CD1c-positive myeloid dendritic cell (primary cell): ENCODE measurements at regions not wholly inside any gene's neighbourhood (a gene's known extent, or its start where the extent isn't known, plus 50 kb on each side); places are given as distances from the start of the nearest gene placed in this dataset.
A peak's percentile ranks its signal among the peaks of the same experiment; 100 is the strongest.
"Not testable (repeated sequence)": the region's sequence is repeated elsewhere in the genome, so short reads cannot be mapped to it uniquely, and the experiment has no call there.

Experiments
- DNase-seq: peaks from one replicate; pipeline ENCODE4 v3.0.0-alpha.2; 2016; ENCODE audit errors: extremely low spot score

- DNase-seq, result no peak
These were observed 59.7 kb downstream of the GPX5 start for GRCh38 chr6:28585335-28585734.

- no peak for DNase-seq
These were observed 60.6 kb downstream of the GPX5 start for GRCh38 chr6:28586324-28586723.

- peak; percentile 3 for DNase-seq
These were observed 61.5 kb downstream of the GPX5 start for GRCh38 chr6:28586962-28587745.

DNA sequence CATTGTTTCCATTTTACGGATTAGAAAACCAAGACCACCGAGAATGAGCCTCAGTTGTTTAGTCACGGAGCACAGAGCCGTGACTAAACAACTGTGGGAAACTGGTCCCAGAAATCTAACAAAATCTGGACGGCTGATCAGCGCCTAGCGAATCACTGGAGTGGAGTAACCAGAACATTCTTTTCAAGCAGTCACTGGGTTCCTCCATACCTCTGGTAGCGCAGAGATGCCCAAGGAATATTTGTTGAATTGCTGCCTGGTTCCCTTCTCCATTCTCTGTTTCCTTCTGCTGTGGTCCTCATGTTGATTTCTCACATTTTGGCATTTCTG, 62.0 kb downstream of the GPX5 start:
- no peak for DNase-seq

DNA sequence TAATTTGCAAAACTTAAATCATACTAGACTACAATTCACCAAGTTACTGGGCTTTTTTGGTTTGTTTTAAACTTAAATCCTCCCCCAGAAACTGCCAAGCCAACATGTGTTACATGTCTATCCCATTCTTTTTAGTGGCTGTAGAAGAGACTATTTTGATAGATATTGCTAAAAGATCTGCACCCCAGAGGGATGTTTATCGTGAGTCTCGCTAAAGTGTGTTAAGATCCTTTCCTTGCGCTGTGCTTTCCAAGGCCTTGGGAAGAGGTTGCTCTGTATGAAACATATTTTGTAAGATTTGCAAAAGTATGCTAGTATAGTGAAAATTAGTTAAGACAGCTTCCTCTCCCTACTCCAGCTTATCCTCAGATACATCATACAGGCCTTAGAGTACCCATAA, 63.0 kb downstream of the GPX5 start:
- DNase-seq, result no peak

DNA sequence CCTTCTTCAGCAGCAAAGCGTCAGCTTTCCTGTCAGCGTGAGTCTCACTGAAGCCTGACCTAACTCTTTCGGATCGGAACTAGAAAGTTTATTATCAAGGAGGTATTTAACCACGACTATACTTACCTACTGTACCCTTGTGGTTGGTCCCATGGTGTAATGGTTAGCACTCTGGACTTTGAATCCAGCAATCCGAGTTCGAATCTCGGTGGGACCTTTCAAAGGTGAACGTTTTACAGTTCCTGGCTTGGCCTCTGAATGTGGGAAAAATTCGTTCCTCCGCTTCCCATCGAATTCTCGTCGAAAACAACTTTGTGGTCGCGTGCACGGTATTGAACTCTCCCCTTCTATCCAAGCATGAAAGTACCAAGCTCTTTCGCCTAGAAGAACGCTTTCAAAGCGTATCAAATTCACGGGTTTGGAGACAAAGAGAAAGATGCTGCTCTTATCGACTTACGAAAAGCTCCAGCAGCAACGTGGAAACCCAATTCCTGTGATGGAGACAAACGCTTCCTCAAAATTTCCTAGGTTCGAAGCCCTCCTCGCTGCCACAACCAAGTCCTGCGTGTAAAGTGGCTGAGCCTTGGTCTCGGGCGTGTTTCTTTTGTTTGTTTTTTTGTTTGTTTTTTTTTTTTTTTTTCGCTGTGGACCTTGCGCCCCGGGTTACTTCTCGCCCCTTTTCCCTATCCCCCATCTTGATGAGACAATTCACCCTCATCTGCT, 63.7 kb downstream of the GPX5 start:
- DNase-seq, result no peak

DNA sequence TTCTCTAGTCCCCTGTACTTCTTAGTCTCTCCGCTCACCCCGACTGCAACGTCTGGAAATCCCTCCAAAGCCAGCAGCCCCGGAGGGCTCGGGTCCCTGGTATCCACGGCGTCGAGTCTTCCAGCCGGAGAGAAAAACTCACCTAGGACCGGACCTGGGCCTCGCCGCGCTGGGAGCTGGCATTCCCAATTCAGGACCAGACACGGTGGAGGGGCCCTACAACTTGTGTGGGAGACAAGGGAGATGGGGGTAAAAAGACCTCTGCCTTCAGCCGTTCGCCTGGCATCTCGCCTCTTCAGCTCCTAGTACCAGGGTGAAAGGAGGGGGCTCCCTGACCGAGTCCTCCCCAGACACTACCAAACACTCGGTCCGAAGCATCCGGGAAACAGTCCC, 64.3 kb downstream of the GPX5 start:
- no peak for DNase-seq

DNA sequence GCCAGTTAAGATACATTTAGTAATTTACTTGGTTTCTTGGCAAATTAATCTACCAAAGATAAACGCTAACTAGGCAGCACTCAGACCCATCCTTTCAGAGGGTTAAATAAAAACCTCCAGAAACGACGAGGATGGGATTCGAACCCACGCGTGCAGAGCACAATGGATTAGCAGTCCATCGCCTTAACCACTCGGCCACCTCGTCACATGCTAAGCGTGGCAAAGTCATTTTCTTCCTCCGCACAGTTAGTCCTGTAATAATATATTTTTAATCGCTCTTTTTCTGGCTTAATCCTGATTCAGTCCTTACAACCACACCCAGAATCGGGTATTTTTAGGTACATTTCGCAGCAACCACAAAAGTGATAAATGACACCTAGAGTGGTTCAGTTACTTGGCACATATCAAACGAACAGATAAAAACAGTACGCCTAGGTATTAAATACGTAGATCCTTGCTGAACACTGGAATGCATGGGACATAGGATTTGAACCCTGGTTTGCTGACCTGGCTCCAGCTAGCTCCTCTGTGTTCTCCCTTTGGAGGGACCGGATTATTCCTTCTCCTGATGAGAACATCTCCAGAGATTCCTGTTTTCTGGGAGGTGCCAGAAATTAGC, 71.6 kb downstream of the GPX5 start:
- DNase-seq, result no peak

DNA sequence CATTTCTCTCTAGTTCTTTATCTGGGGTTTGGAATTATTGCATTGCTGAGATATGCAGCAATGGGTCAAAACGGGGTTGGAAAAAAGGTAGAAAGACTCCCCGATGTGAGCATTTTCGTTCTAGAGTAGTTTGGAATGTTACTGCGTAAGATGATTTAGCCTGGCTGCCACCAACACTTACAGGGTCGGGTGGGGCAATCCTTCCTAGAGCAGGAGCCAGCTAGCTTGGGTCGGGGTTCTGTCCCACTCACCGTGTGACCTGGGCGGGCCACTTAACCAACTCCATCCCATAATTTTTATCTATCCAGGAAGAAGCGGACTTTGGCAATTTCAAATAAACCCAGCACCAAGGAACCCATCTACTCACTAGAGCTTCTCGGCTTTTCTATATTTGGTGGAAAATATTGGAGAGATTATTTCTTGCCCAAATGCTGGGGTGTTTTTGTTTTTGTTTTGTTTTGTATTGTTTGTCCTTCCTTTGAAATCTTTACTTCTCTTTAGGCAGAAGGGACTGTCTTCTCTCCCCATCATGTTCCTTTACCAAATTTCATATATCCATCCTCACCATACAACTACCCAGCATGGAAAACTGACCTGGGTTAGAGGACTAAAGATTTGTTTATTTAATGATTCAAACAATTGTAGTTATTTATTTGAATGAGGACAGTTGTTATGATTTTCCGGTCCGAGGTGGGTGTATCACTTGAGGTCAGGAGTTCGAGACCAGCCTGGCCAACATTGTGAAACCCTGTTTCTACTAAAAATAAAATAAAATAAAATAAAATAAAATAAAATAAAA, 72.4 kb downstream of the GPX5 start:
- DNase-seq, result no peak

DNA sequence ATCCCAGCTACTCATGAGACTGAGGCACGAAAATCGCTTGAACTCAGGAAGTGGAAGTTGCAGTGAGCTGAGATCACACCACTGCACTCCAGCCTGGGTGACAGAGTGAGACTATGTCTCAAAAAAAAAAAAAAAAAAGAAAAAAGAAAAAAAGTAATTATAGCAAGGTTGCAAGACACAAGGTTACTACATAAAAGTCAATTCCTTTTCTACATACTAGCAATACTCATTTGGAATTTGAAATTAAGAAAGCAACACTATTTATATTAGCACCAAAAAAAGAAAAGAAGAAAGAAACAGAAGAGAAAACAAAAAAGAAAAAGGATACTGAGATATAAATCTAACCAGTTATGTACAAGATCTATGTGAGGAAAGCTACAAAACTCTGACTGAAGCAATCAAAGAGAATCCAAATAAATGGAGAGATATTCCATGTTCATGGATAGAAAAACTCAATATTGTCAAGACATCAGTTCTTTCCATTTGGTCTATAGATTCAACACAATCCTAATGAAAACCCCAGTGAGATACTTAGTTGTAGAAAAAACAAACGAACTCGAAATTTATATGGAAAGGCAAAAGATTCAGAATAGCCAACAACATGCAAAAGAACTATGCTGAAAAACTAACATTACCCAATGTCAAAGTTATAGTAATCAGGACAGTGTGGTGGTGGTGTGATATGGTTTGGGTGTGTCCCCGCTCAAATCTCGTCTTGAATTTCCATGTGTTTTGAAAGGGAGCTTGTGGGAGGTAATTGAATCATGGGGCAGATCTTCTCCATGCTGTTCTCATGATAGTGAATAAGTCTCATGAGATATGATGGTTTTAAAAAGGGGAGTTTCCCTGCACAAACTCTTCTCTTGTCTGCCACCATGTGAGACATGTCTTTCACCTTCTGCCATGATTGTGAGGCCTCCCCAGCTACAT, 73.3 kb downstream of the GPX5 start:
- no peak for DNase-seq

DNA sequence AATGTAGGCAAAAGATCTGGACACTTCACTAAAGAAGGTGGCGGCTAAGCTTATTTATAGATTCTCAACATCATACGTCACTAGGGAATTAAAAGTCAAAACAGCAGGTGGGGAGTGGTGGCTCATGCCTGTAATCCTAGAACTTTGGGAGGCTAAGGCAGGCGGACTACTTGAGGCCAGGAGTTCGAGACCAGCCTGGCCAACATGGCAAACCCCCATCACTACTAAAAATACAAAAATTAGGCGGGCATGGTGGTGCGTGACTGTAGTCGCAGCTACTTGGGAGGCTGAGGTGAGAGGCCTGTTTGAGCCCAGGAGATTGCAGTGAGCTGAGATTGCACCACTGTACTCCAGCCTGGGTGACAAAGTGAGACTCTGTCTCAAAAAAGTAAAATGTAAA, 74.6 kb downstream of the GPX5 start:
- DNase-seq, result no peak

GRCh38 chr6:28603891-28604290, 78.2 kb downstream of the GPX5 start:
- no peak for DNase-seq

- no peak for DNase-seq
These were observed 81.0 kb downstream of the GPX5 start for GRCh38 chr6:28606424-28607391.

- no peak for DNase-seq
These were observed 82.3 kb downstream of the GPX5 start for GRCh38 chr6:28607990-28608389.

DNA sequence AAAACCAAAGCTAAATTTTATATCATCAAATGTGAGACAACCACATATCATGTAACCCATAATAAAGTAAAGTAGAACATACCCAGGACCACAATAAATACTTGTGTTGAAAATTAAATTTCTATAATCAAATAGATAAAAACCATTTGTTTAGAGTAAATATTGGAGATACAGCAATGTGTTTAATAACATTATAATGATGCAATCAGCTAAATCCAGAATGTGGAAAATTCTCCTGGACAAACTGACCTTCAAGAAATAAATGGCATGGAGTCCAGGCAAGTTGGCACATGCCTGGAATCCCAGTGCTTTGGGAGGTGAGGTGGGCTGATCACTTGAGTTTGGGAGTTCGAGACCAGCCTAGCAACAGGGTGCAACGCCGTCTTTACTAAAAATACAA, 84.0 kb downstream of the GPX5 start:
- no peak for DNase-seq

- no peak for DNase-seq
These were observed 89.9 kb downstream of the GPX5 start for GRCh38 chr6:28615616-28615954.

GRCh38 chr6:28615955-28616747, 90.5 kb downstream of the GPX5 start:
- no peak for DNase-seq

GRCh38 chr6:28618898-28619555, 93.3 kb downstream of the GPX5 start:
- DNase-seq, result no peak

DNA sequence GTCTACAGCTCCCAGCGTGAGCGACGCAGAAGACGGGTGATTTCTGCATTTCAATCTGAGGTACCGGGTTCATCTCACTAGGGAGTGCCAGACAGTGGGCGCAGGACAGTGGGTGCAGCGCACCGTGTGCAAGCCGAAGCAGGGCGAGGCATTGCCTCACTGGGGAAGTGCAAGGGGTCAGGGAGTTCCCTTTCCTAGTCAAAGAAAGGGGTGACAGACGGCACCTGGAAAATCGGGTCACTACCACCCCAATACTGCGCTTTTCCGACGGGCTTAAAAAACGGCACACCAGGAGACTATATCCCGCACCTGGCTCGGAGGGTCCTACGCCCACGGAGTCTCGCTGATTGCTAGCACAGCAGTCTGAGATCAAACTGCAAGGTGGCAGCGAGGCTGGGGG, 95.6 kb downstream of the GPX5 start:
- DNase-seq, result not testable (repeated sequence)
